ENCODE measurements at regions not wholly inside any gene's neighbourhood (a gene's known extent, or its start where the extent isn't known, plus 50 kb on each side); places are given as distances from the start of the nearest gene placed in this dataset.

DNA sequence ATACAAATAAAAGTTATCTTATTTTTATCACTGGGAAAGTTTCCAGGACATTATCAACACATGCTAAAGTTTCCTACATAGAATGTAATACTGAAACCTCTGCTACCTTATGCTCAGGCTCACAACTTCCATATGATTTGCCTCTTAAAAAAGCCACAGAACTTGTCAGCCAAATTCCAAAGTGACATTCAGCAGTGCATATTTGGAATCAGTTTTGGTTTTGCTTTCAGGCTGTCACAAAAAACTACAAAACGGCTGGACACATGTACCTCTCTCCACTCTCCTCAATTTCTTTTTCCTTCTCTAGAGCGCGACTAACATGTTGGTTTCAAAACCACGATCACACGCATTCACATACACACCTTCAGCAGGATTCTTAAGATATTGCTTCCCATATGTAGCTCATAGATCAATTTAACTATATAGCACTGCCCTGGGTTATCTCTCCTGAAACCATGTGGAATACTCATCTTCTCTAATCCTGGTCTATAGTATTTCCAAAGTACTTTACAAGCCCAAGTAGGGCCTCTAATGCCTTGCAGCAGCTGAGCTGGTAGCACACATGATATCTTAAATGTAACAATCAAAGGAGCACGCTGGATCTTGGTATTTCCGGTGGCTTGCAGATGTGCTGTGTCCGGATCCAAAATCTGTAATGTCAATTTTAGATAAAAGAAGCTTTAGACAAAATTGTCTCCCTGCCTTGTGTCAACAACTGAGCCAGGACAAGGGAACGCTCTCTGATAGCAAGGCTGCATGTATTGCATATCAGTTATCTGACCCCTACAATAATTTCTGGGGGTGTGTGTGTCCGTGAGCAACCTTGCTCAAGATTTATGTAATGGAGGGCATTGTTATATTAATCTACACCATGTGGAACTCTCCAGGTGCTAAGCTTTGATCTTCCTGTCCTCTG lies 203.2 kb downstream of the DMRT2 start:
- DNase-seq (ENCODE audit: extremely low read depth in 1 of 11, low read depth in 9 of 11, low spot score in 4 of 11), result no peak

DNA sequence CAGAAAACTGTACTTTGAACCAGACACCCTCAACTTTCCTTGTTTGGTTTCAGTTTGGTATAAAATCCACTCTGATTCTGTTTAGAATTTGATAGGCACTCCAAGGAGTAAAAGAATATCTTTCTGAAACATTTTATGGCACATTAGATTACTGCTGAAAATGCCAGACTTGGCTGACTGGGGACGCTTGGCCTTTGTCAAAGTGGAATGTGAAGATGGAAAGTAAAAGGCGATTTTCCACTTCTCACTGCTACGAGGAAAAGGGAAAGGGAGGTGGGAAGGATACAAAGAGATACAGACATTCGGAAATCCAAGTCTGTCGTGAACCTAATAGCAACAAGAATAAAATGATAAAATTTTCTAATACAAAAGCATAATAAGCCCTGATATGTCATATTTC lies 203.9 kb downstream of the DMRT2 start:
- DNase-seq (ENCODE audit: extremely low read depth in 1 of 11, low read depth in 9 of 11, low spot score in 4 of 11), result no peak

GRCh38 chr9:1256178-1256577 lies 206.0 kb downstream of the DMRT2 start:
- DNase-seq (ENCODE audit: extremely low read depth in 1 of 11, low read depth in 9 of 11, low spot score in 4 of 11), result no peak

DNA sequence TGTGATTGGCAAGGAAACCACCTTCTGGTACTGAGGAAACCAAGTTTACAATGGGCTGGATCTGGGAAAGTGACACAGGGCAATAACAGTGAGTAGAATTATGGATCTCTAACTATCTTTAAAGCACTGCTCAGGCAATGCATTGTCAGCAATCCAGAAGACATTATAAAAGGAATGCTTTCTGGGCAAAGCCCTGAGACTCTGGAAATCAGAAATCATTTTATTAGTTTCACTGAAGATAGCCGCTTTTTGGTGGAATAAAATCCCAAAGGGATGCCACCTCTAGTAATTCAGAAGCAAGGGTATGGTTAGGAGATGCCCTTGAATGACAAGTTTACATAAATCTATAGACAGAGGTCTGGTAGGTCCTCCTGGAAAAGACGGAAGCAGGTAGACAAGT lies 211.1 kb downstream of the DMRT2 start:
- no peak for DNase-seq (ENCODE audit: extremely low read depth in 1 of 11, low read depth in 9 of 11, low spot score in 4 of 11)

GRCh38 chr9:1261879-1262766 lies 212.0 kb downstream of the DMRT2 start:
- DNase-seq (ENCODE audit: extremely low read depth in 1 of 11, low read depth in 9 of 11, low spot score in 4 of 11), result no peak

DNA sequence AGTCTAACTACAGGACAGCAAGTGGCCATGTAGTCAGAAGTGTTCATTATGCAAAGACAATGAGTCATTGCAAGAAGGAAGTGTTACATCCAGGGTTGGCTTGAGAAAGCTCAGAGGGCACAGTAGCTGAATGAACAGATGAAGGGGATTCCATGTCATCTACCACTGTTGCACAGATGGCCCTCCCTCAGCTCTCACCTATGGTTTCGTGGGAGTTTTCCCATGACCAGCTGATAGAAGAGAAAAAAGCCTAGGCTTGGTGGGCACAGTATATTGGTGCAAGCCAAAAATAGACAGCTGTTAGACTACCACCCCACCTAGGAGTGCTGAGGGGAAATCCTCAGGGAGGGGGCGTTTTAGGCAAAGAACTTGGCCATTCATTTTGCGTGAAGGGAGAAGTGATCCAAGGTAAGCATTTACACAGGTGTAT lies 217.0 kb downstream of the DMRT2 start:
- DNase-seq (ENCODE audit: extremely low read depth in 1 of 11, low read depth in 9 of 11, low spot score in 4 of 11), result no peak

DNA sequence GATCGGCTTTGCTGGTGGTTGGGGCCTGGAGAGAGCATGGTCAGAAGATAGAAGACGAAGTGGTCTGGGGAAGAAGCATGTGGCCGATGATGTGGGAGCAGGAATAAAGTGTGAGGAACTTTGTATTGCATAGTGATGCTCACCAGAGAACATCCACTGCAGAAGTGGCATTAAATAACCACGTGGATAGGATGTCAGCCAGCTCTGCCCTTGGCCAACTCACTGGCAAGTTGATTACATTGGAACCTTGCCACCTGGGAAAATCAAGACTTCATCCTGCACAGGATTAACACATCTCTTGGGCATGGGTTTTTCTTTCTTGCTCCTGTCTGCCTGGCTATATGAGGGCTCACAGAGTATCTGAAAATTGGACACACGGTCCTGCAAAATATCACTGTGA lies 217.4 kb downstream of the DMRT2 start:
- DNase-seq (ENCODE audit: extremely low read depth in 1 of 11, low read depth in 9 of 11, low spot score in 4 of 11), result no peak

GRCh38 chr9:1269533-1270315 lies 219.6 kb downstream of the DMRT2 start:
- no peak for DNase-seq (ENCODE audit: extremely low read depth in 1 of 11, low read depth in 9 of 11, low spot score in 4 of 11)

GRCh38 chr9:1271367-1271766 lies 221.2 kb downstream of the DMRT2 start:
- DNase-seq (ENCODE audit: extremely low read depth in 1 of 11, low read depth in 9 of 11, low spot score in 4 of 11), result no peak

GRCh38 chr9:1271786-1272185 lies 221.6 kb downstream of the DMRT2 start:
- DNase-seq (ENCODE audit: extremely low read depth in 1 of 11, low read depth in 9 of 11, low spot score in 4 of 11), result no peak

- no peak for DNase-seq (ENCODE audit: extremely low read depth in 1 of 11, low read depth in 9 of 11, low spot score in 4 of 11)
Observed at GRCh38 chr9:1272488-1272887, 222.3 kb downstream of the DMRT2 start.

DNA sequence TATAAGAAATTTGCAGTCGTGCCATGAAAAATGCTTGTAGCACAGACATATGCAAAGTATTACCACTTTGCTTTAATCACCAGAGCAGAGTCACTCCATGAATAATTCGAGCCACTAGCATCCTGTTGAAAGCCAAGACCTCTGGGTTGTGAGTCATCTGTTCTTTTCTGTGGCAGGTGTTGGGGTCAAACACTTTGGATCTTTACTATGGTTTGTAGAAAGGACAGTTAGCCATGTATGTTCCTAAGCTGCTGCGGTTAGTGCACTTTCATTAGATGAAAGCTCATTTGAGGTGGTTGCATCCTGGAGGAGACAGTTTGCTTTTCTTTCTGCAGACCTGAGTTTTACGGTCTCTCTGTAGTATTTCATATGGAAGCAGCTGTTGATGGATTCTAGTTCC lies 223.7 kb downstream of the DMRT2 start:
- no peak for DNase-seq (ENCODE audit: extremely low read depth in 1 of 11, low read depth in 9 of 11, low spot score in 4 of 11)

DNA sequence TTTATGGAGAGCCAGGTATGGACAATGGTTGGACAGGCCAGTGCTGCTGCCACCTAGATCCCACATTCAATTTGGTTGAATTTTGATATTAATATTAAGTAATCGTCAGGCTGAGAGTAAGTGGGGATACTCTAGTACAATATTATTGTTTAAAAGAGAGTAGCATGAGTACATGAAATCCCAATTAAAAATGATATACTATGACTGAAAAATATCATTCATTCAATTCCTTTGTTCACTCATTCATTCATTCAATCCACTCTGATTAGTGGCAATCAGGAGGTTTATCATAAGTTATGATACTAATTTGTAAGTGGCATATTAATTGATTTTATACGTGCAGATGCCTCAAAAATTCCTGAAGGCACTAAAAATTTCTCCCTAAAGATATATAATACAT lies 224.2 kb downstream of the DMRT2 start:
- no peak for DNase-seq (ENCODE audit: extremely low read depth in 1 of 11, low read depth in 9 of 11, low spot score in 4 of 11)

GRCh38 chr9:1276474-1276873 lies 226.3 kb downstream of the DMRT2 start:
- no peak for DNase-seq (ENCODE audit: extremely low read depth in 1 of 11, low read depth in 9 of 11, low spot score in 4 of 11)

DNA sequence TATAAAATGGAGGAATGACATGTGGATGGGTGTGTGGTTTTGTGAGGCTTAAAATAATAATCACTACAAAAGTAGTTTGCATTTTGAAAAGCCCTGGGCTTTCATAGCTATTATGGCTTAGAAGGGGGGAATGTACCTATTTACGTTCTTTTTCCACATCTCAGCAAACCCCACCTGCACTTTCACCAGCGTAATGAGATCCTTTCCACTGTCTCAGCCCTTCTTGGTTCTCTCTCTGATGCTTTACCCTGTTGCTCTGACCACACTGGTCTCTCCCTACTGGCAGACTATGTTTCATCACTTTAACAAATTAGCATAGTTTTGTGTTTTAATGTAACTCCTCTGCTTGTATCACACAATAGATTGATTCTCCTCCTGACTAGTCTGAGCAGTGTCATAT lies 234.6 kb downstream of the DMRT2 start:
- no peak for DNase-seq (ENCODE audit: extremely low read depth in 1 of 11, low read depth in 9 of 11, low spot score in 4 of 11)

GRCh38 chr9:1285526-1285925 lies 235.4 kb downstream of the DMRT2 start:
- no peak for DNase-seq (ENCODE audit: extremely low read depth in 1 of 11, low read depth in 9 of 11, low spot score in 4 of 11)

GRCh38 chr9:1292384-1292783 lies 242.2 kb downstream of the DMRT2 start:
- DNase-seq (ENCODE audit: extremely low read depth in 1 of 11, low read depth in 9 of 11, low spot score in 4 of 11), result no peak

DNA sequence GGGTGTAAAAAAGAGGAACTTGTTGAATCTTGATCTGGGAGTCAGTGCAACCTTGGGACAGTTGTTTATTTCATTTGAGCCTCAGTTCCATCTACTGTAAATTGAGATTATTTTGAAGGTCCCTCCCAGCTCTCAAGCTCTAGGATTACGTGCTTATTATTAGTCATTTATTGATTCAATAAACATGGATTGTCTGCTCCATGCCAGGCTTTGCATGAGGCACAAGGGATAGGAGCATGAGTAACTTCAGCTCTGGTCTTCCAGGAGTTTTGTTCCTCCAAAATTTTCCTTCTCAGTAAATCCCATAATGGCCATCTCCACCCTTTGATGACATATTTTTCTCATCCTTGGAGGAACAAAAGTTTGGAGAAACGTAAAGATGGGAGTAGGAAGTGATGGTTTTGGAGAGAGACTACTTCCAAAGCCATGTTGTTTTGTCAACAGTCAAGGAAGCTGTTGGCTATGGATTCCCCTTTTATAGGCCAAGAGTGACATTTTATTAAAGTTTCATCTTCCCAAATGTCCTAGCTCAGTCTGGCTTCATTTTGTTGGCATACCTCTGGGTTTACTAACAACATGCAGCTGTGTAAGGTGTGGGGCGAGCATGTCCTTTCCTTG lies 244.6 kb downstream of the DMRT2 start:
- DNase-seq (ENCODE audit: extremely low read depth in 1 of 11, low read depth in 9 of 11, low spot score in 4 of 11), result no peak

DNA sequence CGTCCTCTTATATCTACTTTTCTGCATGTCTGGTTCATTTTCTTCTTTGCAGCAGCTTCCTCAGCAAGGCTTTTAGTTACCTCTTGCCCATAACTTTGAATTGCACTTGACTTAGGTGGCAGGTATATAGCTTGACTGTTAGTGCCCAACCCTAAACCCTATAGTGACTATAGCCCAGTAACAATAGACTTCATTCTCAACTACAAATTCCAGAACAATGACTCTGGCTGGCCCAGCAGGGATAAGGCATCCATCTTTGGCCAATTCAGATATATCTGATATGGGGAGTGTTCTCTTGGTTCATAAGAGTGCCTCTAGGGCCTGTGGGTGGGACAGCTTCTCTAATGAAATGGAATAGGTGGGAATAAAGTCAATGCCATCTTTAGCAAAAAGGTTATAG lies 246.2 kb downstream of the DMRT2 start:
- no peak for DNase-seq (ENCODE audit: extremely low read depth in 1 of 11, low read depth in 9 of 11, low spot score in 4 of 11)

Data from renal cortex interstitium (tissue), 11 donors.